HEK293 (cell line): ENCODE measurements at regions not wholly inside any gene's neighbourhood (a gene's known extent, or its start where the extent isn't known, plus 50 kb on each side); places are given as distances from the start of the nearest gene placed in this dataset.

Experiments used
- CTCF ChIA-PET: fragments of 350-600 bp; formaldehyde crosslinking; extraction: SDS; loops from one replicate; lab custom pipeline; 2021; ENCODE audit warnings: antibody characterized with exemption; lab: Yijun Ruan, JAX
- POLR2A ChIA-PET: fragments of 300-600 bp; formaldehyde crosslinking; extraction: SDS; loops from one replicate; lab custom pipeline; 2020; ENCODE audit warnings: antibody characterized with exemption, inconsistent platforms; lab: Yijun Ruan, JAX
- H3K27ac ChIP-seq: fragments of 200-500 bp; sonication (Bioruptor generic); 2 replicates; pipeline ENCODE4 v1.5.1; 2014; ENCODE audit warnings: low read depth, low read length, control low read depth, inconsistent platforms; ENCODE audit errors: extremely low read depth
- H3K36me3 ChIP-seq, 2 experiments: fragments of 200-500 bp in 1 of 2; sonication (Bioruptor generic) in 1 of 2; 1 replicate in 1 of 2; 2 replicates in 1 of 2; pipeline ENCODE4 v1.5.1; 2014 to 2017; ENCODE audit warnings: inconsistent platforms in 2 of 2, low read length in 2 of 2; ENCODE audit not compliant: control insufficient read depth in 2 of 2, insufficient read depth in 1 of 2
- H3K4me1 ChIP-seq: fragments of 200-500 bp; sonication (Bioruptor generic); 2 replicates; pipeline ENCODE4 v1.5.1; 2014; ENCODE audit warnings: mild to moderate bottlenecking, low read length, inconsistent platforms; ENCODE audit not compliant: control insufficient read depth, insufficient read depth
- H3K4me3 ChIP-seq: 2 replicates; pipeline ENCODE4 v1.5.1; 2011; ENCODE audit warnings: low read depth, mild to moderate bottlenecking, control low read depth, low read length, moderate library complexity
- H3K9me3 ChIP-seq: fragments of 200-500 bp; sonication (Bioruptor generic); 2 replicates; pipeline ENCODE4 v1.5.1; 2014; ENCODE audit warnings: low read depth, low read length, inconsistent platforms; ENCODE audit not compliant: control insufficient read depth, insufficient read depth
- CTCF ChIP-seq: fragments of 450-650 bp; formaldehyde crosslinking; IDR thresholded peaks from 2 replicates; pipeline ENCODE4 v1.5.1; 2016; ENCODE audit warnings: missing biosample characterization, missing genetic modification characterization
- IKZF3 ChIP-seq: fragments of 450-650 bp; IDR thresholded peaks from 2 replicates; pipeline ENCODE4 v1.5.0; 2018; ENCODE audit warnings: missing biosample characterization, mild to moderate bottlenecking, missing genetic modification characterization, moderate library complexity
- TCF7L2 ChIP-seq: IDR thresholded peaks from 2 replicates; pipeline ENCODE4 v1.6.1; 2011; ENCODE audit warnings: low read depth, mild to moderate bottlenecking, inconsistent platforms, low read length, moderate library complexity, borderline replicate concordance
- ZBTB20 ChIP-seq: fragments of 450-650 bp; formaldehyde crosslinking; IDR thresholded peaks from 2 replicates; pipeline ENCODE4 v1.5.1; 2016; ENCODE audit warnings: missing biosample characterization, missing genetic modification characterization
- ZBTB8A ChIP-seq: fragments of 450-650 bp; formaldehyde crosslinking; IDR thresholded peaks from 2 replicates; pipeline ENCODE4 v1.5.1; 2016; ENCODE audit warnings: missing biosample characterization, missing genetic modification characterization
- ZIC2 ChIP-seq: fragments of 450-650 bp; formaldehyde crosslinking; IDR thresholded peaks from 2 replicates; pipeline ENCODE4 v1.5.1; 2016; ENCODE audit warnings: missing biosample characterization, missing genetic modification characterization
- ZNF248 ChIP-seq: fragments of 450-650 bp; formaldehyde crosslinking; IDR thresholded peaks from 2 replicates; pipeline ENCODE4 v1.5.1; 2017; ENCODE audit warnings: missing biosample characterization, missing genetic modification characterization
- ZNF621 ChIP-seq: fragments of 450-650 bp; formaldehyde crosslinking; IDR thresholded peaks from 2 replicates; pipeline ENCODE4 v1.5.1; 2017; ENCODE audit warnings: missing biosample characterization, missing genetic modification characterization
- ZNF623 ChIP-seq: fragments of 450-650 bp; formaldehyde crosslinking; IDR thresholded peaks from 2 replicates; pipeline ENCODE4 v1.5.1; 2016; ENCODE audit warnings: missing biosample characterization, missing genetic modification characterization
- ZNF664 ChIP-seq: fragments of 450-650 bp; formaldehyde crosslinking; IDR thresholded peaks from 2 replicates; pipeline ENCODE4 v1.5.1; 2016; ENCODE audit warnings: missing biosample characterization, missing genetic modification characterization
- TF ChIP-seq, protein P1 (sequence below): fragments of 450-650 bp; formaldehyde crosslinking; IDR thresholded peaks from 2 replicates; pipeline ENCODE4 v1.5.1; 2016; ENCODE audit warnings: missing biosample characterization, missing genetic modification characterization
- TF ChIP-seq, protein P2 (sequence below): fragments of 450-650 bp; formaldehyde crosslinking; IDR thresholded peaks from 2 replicates; pipeline ENCODE4 v1.5.1; 2017; ENCODE audit warnings: missing biosample characterization, missing genetic modification characterization
- TF ChIP-seq, protein P3 (sequence below): fragments of 450-650 bp; formaldehyde crosslinking; IDR thresholded peaks from 2 replicates; pipeline ENCODE4 v1.5.1; 2016; ENCODE audit warnings: missing biosample characterization, missing genetic modification characterization
- TF ChIP-seq, protein P4 (sequence below): fragments of 450-650 bp; IDR thresholded peaks from 2 replicates; pipeline ENCODE4 v1.5.1; 2018; ENCODE audit warnings: missing biosample characterization, missing genetic modification characterization

DNA sequence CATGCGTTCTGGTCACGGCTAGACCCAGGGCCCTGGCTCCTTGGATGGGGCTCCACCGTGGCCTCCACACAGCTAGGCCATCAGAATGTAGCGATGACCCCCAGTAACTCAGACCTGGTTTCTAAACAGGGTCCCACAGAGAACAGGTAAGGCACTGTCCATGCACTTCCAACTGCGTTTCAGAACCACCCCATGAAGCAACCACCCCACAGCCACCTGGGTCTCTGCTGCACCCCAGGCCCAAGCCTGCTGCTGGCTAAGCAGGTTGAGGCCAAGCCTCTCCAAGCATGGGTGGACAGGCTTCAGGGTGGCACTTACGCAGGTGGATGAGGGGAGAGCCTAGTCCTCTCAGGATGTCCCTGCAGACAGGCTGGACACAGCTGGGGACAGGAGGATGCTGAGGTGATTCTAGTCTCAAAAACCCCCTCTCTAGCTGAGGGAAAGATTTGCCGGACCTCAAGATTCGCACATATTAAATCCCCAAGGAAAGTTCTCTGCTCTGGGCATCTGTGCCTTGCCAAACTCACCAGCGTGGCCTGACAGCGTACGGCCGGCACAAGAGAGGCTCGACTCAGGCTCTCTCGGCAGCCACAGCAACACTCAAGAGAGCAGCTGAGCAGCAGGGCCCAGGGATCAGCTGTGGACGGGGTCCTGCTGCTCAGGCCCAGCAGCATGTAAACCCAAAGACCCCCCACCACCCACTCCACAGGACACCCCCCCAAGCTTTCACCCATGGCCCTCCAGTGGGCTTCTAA is 141.6 kb downstream of the CRYBB2 start:
- Histone ChIP-seq H3K4me1 (no peaks in the 10 kb centered on the region), H3K9me3 (no peaks in the 10 kb centered on the region), H3K27ac (no peak overlapping the region), H3K4me3 (no peak overlapping the region), H3K36me3 (peaks cover 0 to 70% of the 10 kb centered on the region in 2 experiments; a peak in 2 of 3 replicates)
- CTCF ChIA-PET: interaction anchor here (0.6 to 4.2 kb wide), 10 partner anchors 10 to 412 kb away, joined by 3 to 22 read pairs (median 4); no protein-coding TSS in a partner anchor
- POLR2A ChIA-PET: no interaction called here
- TF ChIP-seq ZNF664 (tag by site-specific recombination) (no peak), ZNF623 (tag by site-specific recombination) (no peak), IKZF3 (no peak), ZNF248 (tag by site-specific recombination) (no peak), ZIC2 (tag by site-specific recombination) (no peak), ZBTB20 (tag by site-specific recombination) (no peak), ZBTB8A (no peak)
- TF ChIP-seq, protein P1, sequence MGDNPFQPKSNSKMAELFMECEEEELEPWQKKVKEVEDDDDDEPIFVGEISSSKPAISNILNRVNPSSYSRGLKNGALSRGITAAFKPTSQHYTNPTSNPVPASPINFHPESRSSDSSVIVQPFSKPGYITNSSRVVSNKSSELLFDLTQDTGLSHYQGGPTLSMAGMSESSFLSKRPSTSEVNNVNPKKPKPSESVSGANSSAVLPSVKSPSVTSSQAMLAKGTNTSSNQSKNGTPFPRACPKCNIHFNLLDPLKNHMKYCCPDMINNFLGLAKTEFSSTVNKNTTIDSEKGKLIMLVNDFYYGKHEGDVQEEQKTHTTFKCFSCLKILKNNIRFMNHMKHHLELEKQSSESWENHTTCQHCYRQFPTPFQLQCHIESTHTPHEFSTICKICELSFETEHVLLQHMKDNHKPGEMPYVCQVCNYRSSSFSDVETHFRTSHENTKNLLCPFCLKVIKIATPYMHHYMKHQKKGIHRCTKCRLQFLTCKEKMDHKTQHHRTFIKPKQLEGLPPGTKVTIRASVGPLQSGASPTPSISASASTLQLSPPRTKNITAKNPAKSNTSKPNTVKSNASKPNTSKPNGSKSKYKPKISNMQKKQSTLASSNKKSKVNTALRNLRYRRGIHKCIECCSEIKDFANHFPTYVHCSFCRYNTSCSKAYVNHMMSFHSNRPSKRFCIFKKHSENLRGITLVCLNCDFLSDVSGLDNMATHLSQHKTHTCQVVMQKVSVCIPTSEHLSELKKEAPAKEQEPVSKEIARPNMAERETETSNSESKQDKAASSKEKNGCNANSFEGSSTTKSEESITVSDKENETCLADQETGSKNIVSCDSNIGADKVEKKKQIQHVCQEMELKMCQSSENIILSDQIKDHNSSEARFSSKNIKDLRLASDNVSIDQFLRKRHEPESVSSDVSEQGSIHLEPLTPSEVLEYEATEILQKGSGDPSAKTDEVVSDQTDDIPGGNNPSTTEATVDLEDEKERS (tag by site-specific recombination): no peak
- TF ChIP-seq, protein P2, sequence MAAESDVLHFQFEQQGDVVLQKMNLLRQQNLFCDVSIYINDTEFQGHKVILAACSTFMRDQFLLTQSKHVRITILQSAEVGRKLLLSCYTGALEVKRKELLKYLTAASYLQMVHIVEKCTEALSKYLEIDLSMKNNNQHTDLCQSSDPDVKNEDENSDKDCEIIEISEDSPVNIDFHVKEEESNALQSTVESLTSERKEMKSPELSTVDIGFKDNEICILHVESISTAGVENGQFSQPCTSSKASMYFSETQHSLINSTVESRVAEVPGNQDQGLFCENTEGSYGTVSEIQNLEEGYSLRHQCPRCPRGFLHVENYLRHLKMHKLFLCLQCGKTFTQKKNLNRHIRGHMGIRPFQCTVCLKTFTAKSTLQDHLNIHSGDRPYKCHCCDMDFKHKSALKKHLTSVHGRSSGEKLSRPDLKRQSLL (tag by site-specific recombination): no peak
- TF ChIP-seq, protein P3, sequence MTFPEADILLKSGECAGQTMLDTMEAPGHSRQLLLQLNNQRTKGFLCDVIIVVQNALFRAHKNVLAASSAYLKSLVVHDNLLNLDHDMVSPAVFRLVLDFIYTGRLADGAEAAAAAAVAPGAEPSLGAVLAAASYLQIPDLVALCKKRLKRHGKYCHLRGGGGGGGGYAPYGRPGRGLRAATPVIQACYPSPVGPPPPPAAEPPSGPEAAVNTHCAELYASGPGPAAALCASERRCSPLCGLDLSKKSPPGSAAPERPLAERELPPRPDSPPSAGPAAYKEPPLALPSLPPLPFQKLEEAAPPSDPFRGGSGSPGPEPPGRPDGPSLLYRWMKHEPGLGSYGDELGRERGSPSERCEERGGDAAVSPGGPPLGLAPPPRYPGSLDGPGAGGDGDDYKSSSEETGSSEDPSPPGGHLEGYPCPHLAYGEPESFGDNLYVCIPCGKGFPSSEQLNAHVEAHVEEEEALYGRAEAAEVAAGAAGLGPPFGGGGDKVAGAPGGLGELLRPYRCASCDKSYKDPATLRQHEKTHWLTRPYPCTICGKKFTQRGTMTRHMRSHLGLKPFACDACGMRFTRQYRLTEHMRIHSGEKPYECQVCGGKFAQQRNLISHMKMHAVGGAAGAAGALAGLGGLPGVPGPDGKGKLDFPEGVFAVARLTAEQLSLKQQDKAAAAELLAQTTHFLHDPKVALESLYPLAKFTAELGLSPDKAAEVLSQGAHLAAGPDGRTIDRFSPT (tag by site-specific recombination): no peak

DNA sequence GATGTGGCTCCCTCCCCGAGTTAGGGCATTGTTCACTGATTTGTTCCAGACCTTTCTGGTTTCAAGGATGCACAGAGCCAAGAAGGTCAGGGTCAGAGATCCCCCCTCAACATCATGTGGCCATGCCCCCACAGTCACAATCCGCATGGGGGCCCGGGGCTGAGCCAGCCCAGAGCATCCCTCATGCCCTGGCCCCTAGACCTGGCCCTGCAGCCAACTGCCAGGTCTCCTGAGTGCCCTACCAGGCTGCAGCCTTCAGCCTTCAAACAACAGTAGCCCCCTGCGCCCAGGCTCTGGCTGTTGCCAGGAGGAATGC is 142.4 kb downstream of the CRYBB2 start:
- Histone ChIP-seq H3K9me3 (no peaks in the 10 kb centered on the region), H3K36me3 (peaks cover 0 to 63% of the 10 kb centered on the region in 2 experiments; a peak in 2 of 3 replicates), H3K27ac (no peak overlapping the region), H3K4me1 (no peaks in the 10 kb centered on the region), H3K4me3 (no peak overlapping the region)
- TF ChIP-seq, protein P4, sequence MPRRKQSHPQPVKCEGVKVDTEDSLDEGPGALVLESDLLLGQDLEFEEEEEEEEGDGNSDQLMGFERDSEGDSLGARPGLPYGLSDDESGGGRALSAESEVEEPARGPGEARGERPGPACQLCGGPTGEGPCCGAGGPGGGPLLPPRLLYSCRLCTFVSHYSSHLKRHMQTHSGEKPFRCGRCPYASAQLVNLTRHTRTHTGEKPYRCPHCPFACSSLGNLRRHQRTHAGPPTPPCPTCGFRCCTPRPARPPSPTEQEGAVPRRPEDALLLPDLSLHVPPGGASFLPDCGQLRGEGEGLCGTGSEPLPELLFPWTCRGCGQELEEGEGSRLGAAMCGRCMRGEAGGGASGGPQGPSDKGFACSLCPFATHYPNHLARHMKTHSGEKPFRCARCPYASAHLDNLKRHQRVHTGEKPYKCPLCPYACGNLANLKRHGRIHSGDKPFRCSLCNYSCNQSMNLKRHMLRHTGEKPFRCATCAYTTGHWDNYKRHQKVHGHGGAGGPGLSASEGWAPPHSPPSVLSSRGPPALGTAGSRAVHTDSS (tag by site-specific recombination): no peak
- no peak for TF ChIP-seq ZNF621
- no peak for TF ChIP-seq CTCF (tag by site-specific recombination)
- TF ChIP-seq TCF7L2: no peak
- ChIA-PET POLR2A (interaction anchor here (0.5 kb wide), 1 partner anchor 39 kb away, joined by 3 read pairs; no protein-coding TSS in a partner anchor), CTCF (interaction anchor here (0.6 to 4.2 kb wide), 10 partner anchors 10 to 388 kb away, joined by 3 to 22 read pairs (median 4); no protein-coding TSS in a partner anchor)
